ENCODE measurements at regions not wholly inside any gene's neighbourhood (a gene's known extent, or its start where the extent isn't known, plus 50 kb on each side); places are given as distances from the start of the nearest gene placed in this dataset.

DNA sequence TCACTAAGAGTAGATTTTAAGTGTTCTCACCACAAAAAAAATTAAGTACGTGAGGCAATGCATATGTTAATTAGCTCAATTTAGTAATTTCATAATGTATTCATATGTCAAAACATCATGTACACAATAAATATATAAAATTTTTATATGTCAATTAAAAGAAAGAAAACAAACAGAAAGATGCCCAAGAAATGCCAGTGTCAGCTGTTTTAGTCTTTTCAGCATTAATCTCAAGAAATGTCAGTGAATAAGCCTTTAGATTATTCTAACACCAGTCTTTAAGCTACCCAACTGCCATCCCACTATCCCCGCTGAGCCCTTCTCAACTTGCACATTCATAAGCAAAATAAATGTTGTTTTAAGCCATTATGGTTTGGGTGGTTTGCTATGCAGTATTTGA lies 76.5 kb downstream of the C1D start:
- no peak for TF ChIP-seq JUN (IDR thresholded peaks at IDR 0.05; ENCODE audit: borderline replicate concordance, insufficient read depth, insufficient read length, low read depth)
- no peak for TF ChIP-seq FOS (IDR thresholded peaks at IDR 0.05; ENCODE audit: borderline replicate concordance, insufficient read depth, low read length)
- TF ChIP-seq, protein P1, sequence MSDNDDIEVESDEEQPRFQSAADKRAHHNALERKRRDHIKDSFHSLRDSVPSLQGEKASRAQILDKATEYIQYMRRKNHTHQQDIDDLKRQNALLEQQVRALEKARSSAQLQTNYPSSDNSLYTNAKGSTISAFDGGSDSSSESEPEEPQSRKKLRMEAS (IDR thresholded peaks at IDR 0.05; ENCODE audit: insufficient read depth, insufficient read length): no peak
- no peak for TF ChIP-seq GATA2 (IDR thresholded peaks at IDR 0.05; ENCODE audit: insufficient read depth, insufficient read length, low read depth, low read length)
- no peak for TF ChIP-seq EZH2 (IDR thresholded peaks at IDR 0.05; ENCODE audit: borderline replicate concordance, low read depth, low read length, severe bottlenecking)
- Histone ChIP-seq H2AFZ (ENCODE audit: low read depth, low read length) (no peak overlapping the region), H4K20me1 (replicated peaks; ENCODE audit: control insufficient read depth, extremely low read depth, insufficient read depth, low read length) (no peaks in the 10 kb centered on the region), H3K4me3 (replicated peaks in 1 of 3; ENCODE audit: insufficient read depth in 1 of 3, low read depth in 1 of 3, low read length in 3 of 3) (no peak overlapping the region), H3K36me3 (ENCODE audit: control insufficient read depth in 2 of 2, extremely low read depth in 1 of 2, insufficient read depth in 2 of 2, low read length in 2 of 2) (no peaks in the 10 kb centered on the region), H3K4me2 (ENCODE audit: insufficient read depth, low read length) (no peak overlapping the region), H3K27ac (ENCODE audit: insufficient read depth, low read depth, low read length) (no peak overlapping the region), H3K79me2 (ENCODE audit: control insufficient read depth, insufficient read depth, low read length) (no peaks in the 10 kb centered on the region), H3K9ac (replicated peaks; ENCODE audit: extremely low read depth, insufficient read depth, low read length) (no peak overlapping the region), H3K27me3 (ENCODE audit: control insufficient read depth in 2 of 2, insufficient read depth in 2 of 2, low read length in 2 of 2) (no peaks in the 10 kb centered on the region), H3K9me3 (replicated peaks; ENCODE audit: control insufficient read depth, insufficient read depth, low read length) (no peaks in the 10 kb centered on the region), H3K9me1 (replicated peaks; ENCODE audit: control insufficient read depth, extremely low read depth, insufficient read depth, low read length) (no peaks in the 10 kb centered on the region), H3K4me1 (ENCODE audit: control insufficient read depth, extremely low read depth, insufficient read depth, low read length) (peaks cover 10% of the 10 kb centered on the region)
- POLR2A ChIA-PET: no interaction called here
- no peak for FAIRE-seq
- dilution Hi-C loops (cut with MboI; ENCODE audit: extremely low pct_ligation_motif_present, low sequenced_read_pairs) (no loop called here), intact Hi-C loops (cut with micrococcal nuclease) (no loop called here)
- CTCF ChIA-PET: interaction anchor here (1.0 to 1.2 kb wide), 3 partner anchors 12 to 64 kb away, joined by 3 to 4 read pairs (median 4); no protein-coding TSS in a partner anchor
- no TSS peak for BruUV-seq (replicated peaks)
- no peak for DNase-seq (ENCODE audit: low read depth, low spot score)
